Upper lobe of left lung (tissue), 6 donors: ENCODE measurements at regions not wholly inside any gene's neighbourhood (a gene's known extent, or its start where the extent isn't known, plus 50 kb on each side); places are given as distances from the start of the nearest gene placed in this dataset.
A peak's percentile ranks its signal among the peaks of the same experiment; 100 is the strongest.

ENCODE experiments used
- ATAC-seq, 2 donors: fragments of 200-7000 bp; cut with Tn5 transposase; one replicate each; pipeline ENCODE4 v1.9.1; 2022; ENCODE audit warnings: mild to moderate bottlenecking in 2 of 2, moderate library complexity in 2 of 2; ENCODE audit not compliant: low FRiP score in 2 of 2
- DNase-seq, 2 donors: peaks; one replicate each; pipeline ENCODE4 v3.0.0-alpha.2; 2019 to 2020
- H3K27ac ChIP-seq, 4 donors: fragments of 200-600 bp; sonication (generic); one replicate each; pipeline ENCODE4 v1.5.1; 2016 to 2019
- H3K27me3 ChIP-seq, 4 donors: fragments of 200-600 bp; sonication (generic); one replicate each; pipeline ENCODE4 v1.5.1; 2017 to 2019
- H3K36me3 ChIP-seq, 4 donors: fragments of 200-600 bp; sonication (generic); one replicate each; pipeline ENCODE4 v1.5.1; 2016 to 2019
- H3K4me1 ChIP-seq, 4 donors: fragments of 200-600 bp; sonication (generic); one replicate each; pipeline ENCODE4 v1.5.1; 2018 to 2019
- H3K4me3 ChIP-seq, 4 donors: fragments of 200-600 bp; sonication (generic); one replicate each; pipeline ENCODE4 v1.5.1; 2017 to 2019; ENCODE audit warnings: mild to moderate bottlenecking in 2 of 4, moderate library complexity in 1 of 4
- H3K9me3 ChIP-seq, 4 donors: fragments of 200-600 bp; sonication (generic); one replicate each; pipeline ENCODE4 v1.5.1; 2018 to 2019
- CTCF ChIP-seq, 6 experiments: fragments of 450-650 bp in 4 of 6; fragments of 200-600 bp in 2 of 6; sonication (generic) in 2 of 6; IDR thresholded peaks; one replicate each; pipeline ENCODE4 v1.5.1; 2016 to 2019; ENCODE audit warnings: antibody characterized with exemption in 6 of 6
- EP300 ChIP-seq, 4 donors: sonication (generic); formaldehyde crosslinking; IDR thresholded peaks; one replicate each; pipeline ENCODE4 v1.5.1; 2017; ENCODE audit warnings: antibody characterized with exemption in 4 of 4, control low read depth in 2 of 4
- POLR2A ChIP-seq, 4 donors: fragments of 450-650 bp; IDR thresholded peaks; one replicate each; pipeline ENCODE4 v1.5.1; 2016 to 2017; ENCODE audit warnings: antibody characterized with exemption in 4 of 4, mild to moderate bottlenecking in 2 of 4
- POLR2AphosphoS5 ChIP-seq, 2 donors: sonication (generic); formaldehyde crosslinking; IDR thresholded peaks; one replicate each; pipeline ENCODE4 v1.5.1; 2017; ENCODE audit warnings: antibody characterized with exemption in 2 of 2
- WGBS, 2 donors: methylation state at CpG; one replicate each; pipeline ENCODE4 v1.1.5; 2017 to 2018; 5-methylcytosine and 5-hydroxymethylcytosine counted together
- donor health status: DM: no; HTN: no; CAD: no; lungs with moderate emphysema.
- donor health status: DM: no; HTN: yes; CAD: no; lungs with severe emphysema.

DNA sequence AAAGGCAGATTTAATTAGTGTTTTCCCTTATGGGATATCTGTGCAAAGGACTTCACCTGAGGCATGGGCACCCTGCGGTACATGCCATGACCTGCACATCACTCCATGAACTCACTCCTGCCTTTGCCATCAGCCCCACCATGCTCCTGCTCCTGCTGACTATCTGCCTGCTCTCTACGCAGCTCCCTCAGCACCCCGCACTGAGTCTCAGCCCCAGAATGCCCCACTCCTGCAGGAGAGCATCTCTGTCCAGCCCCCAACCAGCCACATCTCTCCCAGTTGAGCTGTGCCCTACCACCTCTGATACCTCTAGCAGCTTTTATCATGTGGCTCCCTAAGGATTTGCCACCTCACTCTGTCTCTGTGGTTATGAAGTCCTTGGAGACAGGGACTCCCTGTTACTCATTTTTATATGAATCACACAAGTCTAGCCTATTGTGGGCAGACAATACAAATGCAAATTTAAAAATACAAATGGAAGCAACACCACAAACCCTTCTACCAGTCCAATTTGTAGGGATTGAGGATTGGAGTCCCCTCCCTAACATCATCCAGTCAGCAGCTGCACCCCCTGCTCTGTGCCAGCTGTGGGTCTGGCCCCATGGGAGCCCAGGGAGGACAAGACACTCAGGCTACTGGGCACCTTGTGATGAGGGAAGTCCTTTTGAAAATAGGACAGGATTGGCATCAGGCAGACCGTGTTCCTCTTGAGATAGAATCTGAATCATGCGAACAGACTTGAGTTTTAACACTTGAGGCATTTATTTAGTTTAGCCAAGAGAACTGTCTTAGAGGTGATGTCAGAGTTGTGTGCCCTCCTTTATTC lies 689.6 kb upstream of the HS6ST1 start:
- no peak overlapping the region for H3K4me3 ChIP-seq
- H3K27ac ChIP-seq = no peak overlapping the region
- DNase-seq (no peak), ATAC-seq (no peak)
- H3K4me1 ChIP-seq = no peaks in the 10 kb centered on the region
- WGBS, 2 donors = 84 to 90% methylated on average over 5 of the region's 5 CpGs
- TF ChIP-seq POLR2A (IDR thresholded peaks at IDR 0.05) = no peak
- TF ChIP-seq EP300 (IDR thresholded peaks at IDR 0.05) = no peak
- TF ChIP-seq POLR2AphosphoS5 (IDR thresholded peaks at IDR 0.05) = no peak
- no peak for TF ChIP-seq CTCF (IDR thresholded peaks at IDR 0.05)
- H3K36me3 ChIP-seq = no peaks in the 10 kb centered on the region
- no peaks in the 10 kb centered on the region for H3K9me3 ChIP-seq
- H3K27me3 ChIP-seq = no peaks in the 10 kb centered on the region

- H3K27me3 ChIP-seq = no peaks in the 10 kb centered on the region
- TF ChIP-seq CTCF (IDR thresholded peaks at IDR 0.05) = no peak
- no peak for TF ChIP-seq POLR2A (IDR thresholded peaks at IDR 0.05)
- TF ChIP-seq EP300 (IDR thresholded peaks at IDR 0.05) = no peak
- no peak for TF ChIP-seq POLR2AphosphoS5 (IDR thresholded peaks at IDR 0.05)
- no peaks in the 10 kb centered on the region for H3K9me3 ChIP-seq
- no peaks in the 10 kb centered on the region for H3K4me1 ChIP-seq
- H3K4me3 ChIP-seq = no peak overlapping the region
- peak in 1 of 2 donors; percentile 17 for DNase-seq
- H3K36me3 ChIP-seq = no peaks in the 10 kb centered on the region
- no peak for ATAC-seq
- no peak overlapping the region for H3K27ac ChIP-seq
- WGBS, 2 donors = 87% methylated on average over 11 to 12 of the region's 12 CpGs
Observed at GRCh38 chr2:129008881-129009554, 690.4 kb upstream of the HS6ST1 start.

- peak in 1 of 2 donors; percentile 26 for DNase-seq
- Histone ChIP-seq H3K27ac (no peak overlapping the region), H3K27me3 (no peaks in the 10 kb centered on the region), H3K4me1 (no peaks in the 10 kb centered on the region), H3K9me3 (no peaks in the 10 kb centered on the region), H3K36me3 (no peaks in the 10 kb centered on the region), H3K4me3 (no peak overlapping the region)
- no peak for TF ChIP-seq EP300 (IDR thresholded peaks at IDR 0.05)
- TF ChIP-seq POLR2A (IDR thresholded peaks at IDR 0.05) = no peak
- no peak for TF ChIP-seq CTCF (IDR thresholded peaks at IDR 0.05)
- no peak for TF ChIP-seq POLR2AphosphoS5 (IDR thresholded peaks at IDR 0.05)
- no peak for ATAC-seq
- WGBS, 2 donors = 79 to 95% methylated on average over 6 to 11 of the region's 11 CpGs
Observed at GRCh38 chr2:129009555-129010146, 691.0 kb upstream of the HS6ST1 start.

DNA sequence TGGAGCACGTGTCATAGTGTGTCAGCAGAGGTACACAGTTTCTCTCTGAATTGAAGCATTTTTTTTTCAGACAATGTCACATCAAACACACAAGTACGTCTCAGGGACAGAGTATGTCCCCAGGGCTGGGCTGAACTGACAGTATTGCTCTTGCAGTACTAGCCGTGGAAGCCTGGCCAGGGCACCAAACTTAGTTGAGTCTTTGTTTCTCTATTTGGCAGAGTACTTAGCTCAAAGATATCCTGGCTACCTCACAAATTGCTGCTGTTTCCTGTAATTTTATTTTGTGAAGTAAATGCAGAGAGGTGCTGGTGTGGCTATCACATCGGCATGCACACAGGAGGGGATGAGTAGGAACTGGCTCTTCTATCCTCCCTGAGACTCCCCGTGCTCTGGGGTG lies 691.6 kb upstream of the HS6ST1 start:
- Histone ChIP-seq H3K27me3 (no peaks in the 10 kb centered on the region), H3K4me3 (no peak overlapping the region), H3K27ac (no peak overlapping the region), H3K4me1 (no peaks in the 10 kb centered on the region), H3K9me3 (no peaks in the 10 kb centered on the region), H3K36me3 (no peaks in the 10 kb centered on the region)
- no peak for DNase-seq
- WGBS, 2 donors = 72 to 76% methylated on average over 5 of the region's 5 CpGs
- TF ChIP-seq POLR2A (IDR thresholded peaks at IDR 0.05) = no peak
- TF ChIP-seq POLR2AphosphoS5 (IDR thresholded peaks at IDR 0.05) = no peak
- TF ChIP-seq EP300 (IDR thresholded peaks at IDR 0.05) = no peak
- no peak for TF ChIP-seq CTCF (IDR thresholded peaks at IDR 0.05)
- ATAC-seq = no peak
